H1 (cell line): ENCODE measurements at regions not wholly inside any gene's neighbourhood (a gene's known extent, or its start where the extent isn't known, plus 50 kb on each side); places are given as distances from the start of the nearest gene placed in this dataset.

ENCODE experiments used
- CHD2 ChIP-seq: IDR thresholded peaks from 2 replicates; pipeline ENCODE4 v1.6.1; 2012; ENCODE audit warnings: low read length, improper control_type of control experiment
- CREB1 ChIP-seq: IDR thresholded peaks from 2 replicates; pipeline ENCODE4 v1.6.1; 2012; ENCODE audit warnings: inconsistent platforms
- EGR1 ChIP-seq: IDR thresholded peaks from 2 replicates; pipeline ENCODE4 v1.6.1; 2011; ENCODE audit warnings: low read depth, low read length, borderline replicate concordance
- GTF2F1 ChIP-seq: IDR thresholded peaks from 2 replicates; pipeline ENCODE4 v1.6.1; 2012; ENCODE audit warnings: low read depth, low read length, improper control_type of control experiment, borderline replicate concordance
- MAFK ChIP-seq: IDR thresholded peaks from 2 replicates; pipeline ENCODE4 v1.6.1; 2012; ENCODE audit warnings: low read depth, mild to moderate bottlenecking, improper control_type of control experiment, low read length
- PHF8 ChIP-seq: fragments of 200-600 bp; sonication (generic); conservative IDR thresholded peaks from 2 replicates; pipeline ENCODE4 v1.7.1; 2012; ENCODE audit warnings: low read depth, mild to moderate bottlenecking, inconsistent platforms, low read length, moderate library complexity
- POLR2A ChIP-seq, 2 experiments: IDR thresholded peaks; 1 replicate in 1 of 2; 2 replicates in 1 of 2; pipeline ENCODE4 v1.6.1; 2011; ENCODE audit warnings: low read depth in 2 of 2, low read length in 2 of 2, mild to moderate bottlenecking in 2 of 2; ENCODE audit errors: control extremely low read depth in 1 of 2
- SRF ChIP-seq: IDR thresholded peaks from 2 replicates; pipeline ENCODE4 v1.6.1; 2011; ENCODE audit warnings: mild to moderate bottlenecking, low read depth, low read length, moderate library complexity
- TAF1 ChIP-seq: IDR thresholded peaks from 2 replicates; pipeline ENCODE4 v1.6.1; 2011; ENCODE audit warnings: mild to moderate bottlenecking, low read depth, low read length
- TAF7 ChIP-seq: optimal IDR thresholded peaks from 2 replicates; pipeline ENCODE3; 2011; ENCODE audit warnings: low read depth, mild to moderate bottlenecking, inconsistent platforms, low read length, moderate library complexity, borderline replicate concordance
- TF ChIP-seq, protein P1 (sequence below), 3 experiments: IDR thresholded peaks; 1 replicate in 2 of 3; 2 replicates in 1 of 3; pipeline versions ENCODE4 v1.5.1 to v1.6.1; 2011; ENCODE audit warnings: low read length in 3 of 3, mild to moderate bottlenecking in 3 of 3, inconsistent platforms in 2 of 3, low read depth in 1 of 3, moderate library complexity in 1 of 3; ENCODE audit not compliant: insufficient read depth in 1 of 3; ENCODE audit errors: control extremely low read depth in 1 of 3

DNA sequence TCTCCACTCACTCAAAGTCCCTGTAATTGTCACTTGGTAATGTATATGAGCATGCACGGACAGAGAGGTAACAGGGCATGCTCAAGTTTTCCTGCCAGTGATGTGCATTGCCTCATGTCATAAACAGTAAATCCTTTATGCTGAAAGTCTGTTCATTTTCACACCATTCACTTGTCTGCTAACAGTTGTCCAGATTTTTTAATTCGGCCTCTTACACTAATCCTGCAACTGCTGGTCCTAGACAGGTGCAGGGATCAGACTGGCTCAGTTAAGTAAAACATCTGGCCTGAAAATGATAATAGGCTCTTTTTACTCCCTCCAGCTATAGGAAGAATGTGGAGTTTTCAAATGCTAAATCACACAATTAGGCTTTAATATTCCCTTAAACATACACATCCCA lies 185.4 kb upstream of the VGLL2 start:
- no peak for TF ChIP-seq CHD2
- TF ChIP-seq, protein P1, sequence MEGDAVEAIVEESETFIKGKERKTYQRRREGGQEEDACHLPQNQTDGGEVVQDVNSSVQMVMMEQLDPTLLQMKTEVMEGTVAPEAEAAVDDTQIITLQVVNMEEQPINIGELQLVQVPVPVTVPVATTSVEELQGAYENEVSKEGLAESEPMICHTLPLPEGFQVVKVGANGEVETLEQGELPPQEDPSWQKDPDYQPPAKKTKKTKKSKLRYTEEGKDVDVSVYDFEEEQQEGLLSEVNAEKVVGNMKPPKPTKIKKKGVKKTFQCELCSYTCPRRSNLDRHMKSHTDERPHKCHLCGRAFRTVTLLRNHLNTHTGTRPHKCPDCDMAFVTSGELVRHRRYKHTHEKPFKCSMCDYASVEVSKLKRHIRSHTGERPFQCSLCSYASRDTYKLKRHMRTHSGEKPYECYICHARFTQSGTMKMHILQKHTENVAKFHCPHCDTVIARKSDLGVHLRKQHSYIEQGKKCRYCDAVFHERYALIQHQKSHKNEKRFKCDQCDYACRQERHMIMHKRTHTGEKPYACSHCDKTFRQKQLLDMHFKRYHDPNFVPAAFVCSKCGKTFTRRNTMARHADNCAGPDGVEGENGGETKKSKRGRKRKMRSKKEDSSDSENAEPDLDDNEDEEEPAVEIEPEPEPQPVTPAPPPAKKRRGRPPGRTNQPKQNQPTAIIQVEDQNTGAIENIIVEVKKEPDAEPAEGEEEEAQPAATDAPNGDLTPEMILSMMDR (IDR thresholded peaks at IDR 0.05; ENCODE audit: control extremely low read depth in 1 of 3, insufficient read depth in 1 of 3, low read depth in 1 of 3, low read length in 3 of 3): no peak
- TF ChIP-seq PHF8: no peak
- no peak for TF ChIP-seq GTF2F1
- TF ChIP-seq POLR2A (IDR thresholded peaks at IDR 0.05; ENCODE audit: control extremely low read depth in 1 of 2, low read depth in 2 of 2, low read length in 2 of 2): no peak
- TF ChIP-seq SRF: no peak
- no peak for TF ChIP-seq TAF7
- TF ChIP-seq MAFK: no peak
- TF ChIP-seq EGR1: no peak
- TF ChIP-seq CREB1: no peak
- no peak for TF ChIP-seq TAF1
